Putamen (tissue), 1 donor: ENCODE measurements at regions not wholly inside any gene's neighbourhood (a gene's known extent, or its start where the extent isn't known, plus 50 kb on each side); places are given as distances from the start of the nearest gene placed in this dataset.
A peak's percentile ranks its signal among the peaks of the same experiment; 100 is the strongest.

Experiments used
- DNase-seq: peaks from one replicate; pipeline ENCODE4 v3.0.0-alpha.2; 2016; ENCODE audit warnings: low spot score

GRCh38 chr1:36743286-36744005, 260.7 kb upstream of the CSF3R start:
- no peak for DNase-seq

- DNase-seq = no peak
Measured at GRCh38 chr1:36741066-36741465, 258.4 kb upstream of the CSF3R start.

- DNase-seq = no peak
Measured at GRCh38 chr1:36740446-36740845, 257.7 kb upstream of the CSF3R start.

DNA sequence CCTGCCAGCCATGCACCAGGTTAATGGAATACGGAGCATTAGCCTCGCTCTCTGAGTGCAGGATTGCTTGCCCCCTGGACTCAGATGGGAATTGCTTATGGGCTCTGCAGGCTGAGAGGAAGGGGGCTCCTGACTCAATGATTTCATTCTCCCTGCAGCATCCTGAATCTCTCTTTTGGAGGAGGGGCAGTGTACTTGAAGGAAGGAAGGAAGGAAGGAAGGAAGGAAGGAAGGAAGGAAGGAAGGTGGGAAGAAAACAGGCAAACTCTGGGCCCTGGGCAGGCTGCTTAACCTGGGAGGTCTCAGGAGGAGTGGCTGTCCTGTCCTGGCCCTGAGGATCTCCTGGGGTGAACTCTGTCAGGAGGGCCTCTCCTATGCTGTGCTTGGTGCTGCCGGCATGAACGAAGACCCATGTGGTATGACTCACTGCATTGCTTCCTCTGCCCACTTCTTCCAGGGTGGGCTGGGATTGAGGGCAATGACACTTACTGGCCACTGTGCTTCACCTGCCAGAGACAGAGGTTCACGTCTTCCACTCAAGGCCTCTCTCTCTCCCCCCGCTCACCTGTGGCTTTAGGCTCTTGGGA, 257.1 kb upstream of the CSF3R start:
- no peak for DNase-seq

- DNase-seq = no peak
Measured at GRCh38 chr1:36738245-36738644, 255.5 kb upstream of the CSF3R start.

GRCh38 chr1:36737767-36738166, 255.1 kb upstream of the CSF3R start:
- no peak for DNase-seq

- DNase-seq = no peak
Measured at GRCh38 chr1:36737038-36737555, 254.4 kb upstream of the CSF3R start.

DNA sequence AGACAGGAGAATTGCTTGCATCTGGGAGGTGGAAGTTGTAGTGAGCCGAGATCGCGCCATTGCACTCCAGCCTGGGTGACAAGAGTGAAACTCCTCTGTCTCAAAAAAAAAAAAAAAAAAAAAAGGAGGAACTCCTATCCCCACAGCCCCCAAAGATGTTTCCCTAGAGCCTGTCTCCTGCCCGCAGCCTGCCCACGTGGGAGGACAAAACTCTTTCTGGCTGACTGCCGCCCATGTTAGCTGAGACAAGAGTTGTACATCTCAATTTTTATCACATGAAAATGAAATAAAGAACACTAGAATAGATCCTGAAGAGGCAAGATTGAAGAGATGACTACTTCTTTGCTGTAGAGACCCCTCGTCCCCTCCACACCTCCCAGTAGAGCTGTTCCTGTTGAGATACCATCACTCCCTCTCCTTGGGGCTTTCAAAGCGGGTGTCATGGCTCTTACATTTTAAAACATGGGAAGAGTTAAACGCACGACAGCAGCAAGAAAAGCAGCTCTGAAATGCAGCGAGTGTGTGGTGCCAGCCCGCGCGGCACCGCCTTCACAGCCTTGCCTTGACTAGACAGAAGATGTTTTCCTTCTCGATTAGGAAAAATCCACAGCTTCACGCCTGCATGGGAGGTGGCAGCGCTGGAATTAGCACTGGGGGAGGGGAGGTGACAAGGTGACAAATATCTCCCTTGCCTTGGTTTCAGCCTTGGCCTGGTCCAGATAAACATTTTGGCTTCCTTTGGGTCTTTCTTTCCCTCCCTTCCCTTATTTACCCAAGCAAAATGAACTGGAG, 253.4 kb upstream of the CSF3R start:
- peak; percentile 45 for DNase-seq

DNA sequence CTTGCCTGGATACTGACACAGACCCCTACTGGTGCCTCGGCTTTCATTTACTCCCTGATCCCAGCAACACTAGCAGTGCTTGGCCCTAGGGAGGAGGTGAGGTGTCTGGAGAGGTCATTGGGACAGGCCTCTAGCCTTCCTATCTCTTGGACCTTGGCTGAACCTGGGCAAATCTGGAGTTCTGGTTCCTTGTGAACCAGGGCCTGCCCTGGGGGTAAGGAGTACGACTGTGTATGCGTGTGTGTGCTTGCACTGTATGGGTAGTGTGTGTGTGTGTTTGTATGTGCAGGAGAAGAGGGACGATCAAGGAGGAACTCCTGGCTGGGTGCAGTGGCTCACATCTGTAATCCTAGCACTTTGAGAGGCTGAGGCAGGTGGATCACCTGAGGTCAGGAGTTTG, 252.7 kb upstream of the CSF3R start:
- DNase-seq = no peak

- no peak for DNase-seq
Measured at GRCh38 chr1:36734356-36734755, 251.6 kb upstream of the CSF3R start.

GRCh38 chr1:36733748-36734147, 251.0 kb upstream of the CSF3R start:
- DNase-seq = no peak

DNA sequence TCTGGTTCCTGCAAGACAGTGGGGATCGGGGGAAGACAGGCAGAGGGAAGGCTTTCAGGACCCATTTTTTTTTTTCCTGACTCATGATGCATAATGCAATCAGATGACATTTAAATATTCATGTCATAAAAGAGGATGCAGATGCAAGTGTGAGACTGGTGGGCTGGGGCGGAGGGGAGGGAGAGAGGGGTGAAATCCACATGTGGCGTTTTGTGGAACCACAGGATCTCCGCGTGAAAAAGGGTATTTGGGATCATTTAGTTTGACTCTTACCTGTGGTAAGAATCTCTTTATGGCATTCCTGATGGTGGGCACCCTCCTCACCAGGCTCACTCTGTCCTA, 249.3 kb upstream of the CSF3R start:
- no peak for DNase-seq

DNA sequence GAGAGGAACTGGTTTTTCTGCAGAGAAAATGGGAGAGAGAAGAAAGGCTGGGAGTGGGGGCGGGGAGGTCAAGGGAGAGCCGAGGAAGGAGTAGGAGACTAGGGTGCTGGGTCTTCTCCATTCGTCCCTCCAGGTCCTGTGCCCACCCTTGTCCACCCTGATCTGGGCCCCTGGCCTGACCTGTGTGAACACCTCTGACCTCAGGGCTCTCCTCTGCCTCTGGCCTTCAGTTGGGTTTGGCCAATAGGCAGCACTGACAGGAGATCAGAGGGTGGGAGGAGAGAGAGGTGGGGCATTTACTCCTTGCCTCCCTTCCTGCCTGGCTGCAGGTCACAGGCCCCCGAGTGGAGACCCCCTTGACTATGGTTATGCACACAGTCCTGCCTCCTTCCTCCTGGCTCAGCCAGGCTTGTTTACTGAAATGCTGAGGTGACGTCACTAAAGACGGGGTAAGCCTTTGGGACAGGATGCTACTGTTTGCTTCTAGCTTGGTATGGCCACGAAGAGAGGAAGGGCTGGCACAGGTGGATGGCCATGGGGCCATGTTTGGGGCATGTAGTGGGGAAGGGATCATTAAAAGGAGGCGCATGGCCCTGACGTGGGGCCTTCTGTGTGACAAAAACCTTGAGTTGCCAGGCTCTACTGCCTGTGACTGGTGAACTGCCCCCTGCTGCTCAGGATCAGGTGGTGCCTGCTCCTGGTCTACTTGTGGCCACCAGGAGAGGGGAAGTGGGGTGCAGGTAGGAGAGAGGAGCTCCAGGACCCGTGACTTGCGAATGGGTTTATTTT, 248.7 kb upstream of the CSF3R start:
- no peak for DNase-seq

GRCh38 chr1:36730599-36730998, 247.9 kb upstream of the CSF3R start:
- DNase-seq = no peak

DNA sequence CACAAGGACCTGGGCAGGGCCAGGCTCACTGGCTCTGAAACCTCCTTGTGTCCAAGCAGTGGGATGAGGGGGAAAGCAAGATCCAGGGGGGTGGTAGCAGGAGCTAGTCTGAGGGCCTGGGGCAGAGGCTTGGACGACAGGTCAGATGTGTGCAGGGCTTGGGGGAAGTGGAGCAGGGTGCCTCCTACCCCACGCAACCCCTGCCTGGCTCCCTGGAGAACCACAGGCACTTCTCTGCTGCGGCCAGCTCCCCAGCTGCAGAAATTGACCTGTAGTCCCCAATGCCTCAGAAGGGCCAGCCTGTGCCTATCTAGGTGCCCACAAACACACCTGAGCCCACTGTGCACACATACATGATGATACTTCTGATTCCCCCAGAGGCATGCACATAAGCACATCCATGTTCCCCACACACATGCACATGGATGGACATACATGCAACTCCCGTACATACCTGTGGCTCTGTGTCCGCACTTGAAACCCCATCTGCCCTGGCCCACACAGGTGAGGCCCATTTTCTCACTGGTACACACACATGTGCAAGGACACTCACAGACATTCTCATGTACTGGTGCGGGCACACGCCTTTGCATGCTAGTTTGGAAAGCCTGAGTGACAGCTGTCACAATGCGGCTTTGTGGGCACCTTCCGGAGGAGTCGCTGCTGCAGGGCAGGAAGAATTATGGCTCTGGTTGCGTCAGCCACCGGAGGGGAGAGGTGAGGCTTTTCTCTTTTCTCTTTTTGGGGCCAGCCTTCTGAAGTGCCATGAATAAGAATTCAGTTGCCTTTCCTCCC, 247.2 kb upstream of the CSF3R start:
- DNase-seq = no peak

GRCh38 chr1:36729289-36729688, 246.6 kb upstream of the CSF3R start:
- no peak for DNase-seq

DNA sequence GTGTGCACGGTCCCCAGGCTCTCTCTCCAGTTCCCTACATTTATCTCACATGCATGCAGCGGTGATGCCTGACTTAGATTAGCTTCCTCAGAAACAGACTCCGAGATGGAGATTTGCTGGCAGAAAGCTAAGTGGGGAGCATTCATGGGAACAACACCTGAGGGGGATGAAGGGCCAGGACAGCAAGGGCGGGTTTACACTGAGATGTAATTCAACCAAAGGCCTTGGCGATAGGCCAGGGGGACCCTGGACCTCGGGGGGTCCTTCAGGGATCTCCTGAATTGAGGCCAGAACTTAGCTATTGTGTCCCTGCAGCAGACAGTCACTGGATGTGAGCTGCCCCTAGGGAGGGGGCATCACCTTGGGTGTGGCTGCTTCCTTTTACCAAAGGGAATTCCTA, 246.1 kb upstream of the CSF3R start:
- no peak for DNase-seq

DNA sequence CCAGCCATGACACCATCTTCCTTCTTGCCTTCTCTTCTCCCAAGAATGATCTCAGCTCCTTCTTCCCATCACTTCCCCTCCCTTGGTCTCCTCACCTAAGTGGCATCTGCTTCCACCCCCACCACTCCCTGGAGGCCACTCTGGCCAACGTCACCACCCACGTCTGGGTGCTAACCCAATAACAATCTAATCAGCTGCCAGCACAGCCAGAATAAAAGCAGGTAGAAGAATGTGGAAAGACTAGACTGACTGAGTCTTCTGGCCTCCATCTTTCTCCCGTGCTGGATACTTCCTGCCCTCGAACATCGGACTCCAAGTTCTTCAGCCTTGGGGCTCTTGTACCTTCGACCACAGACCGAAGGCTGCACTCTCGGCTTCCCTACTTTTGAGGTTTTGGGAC, 245.3 kb upstream of the CSF3R start:
- no peak for DNase-seq

DNA sequence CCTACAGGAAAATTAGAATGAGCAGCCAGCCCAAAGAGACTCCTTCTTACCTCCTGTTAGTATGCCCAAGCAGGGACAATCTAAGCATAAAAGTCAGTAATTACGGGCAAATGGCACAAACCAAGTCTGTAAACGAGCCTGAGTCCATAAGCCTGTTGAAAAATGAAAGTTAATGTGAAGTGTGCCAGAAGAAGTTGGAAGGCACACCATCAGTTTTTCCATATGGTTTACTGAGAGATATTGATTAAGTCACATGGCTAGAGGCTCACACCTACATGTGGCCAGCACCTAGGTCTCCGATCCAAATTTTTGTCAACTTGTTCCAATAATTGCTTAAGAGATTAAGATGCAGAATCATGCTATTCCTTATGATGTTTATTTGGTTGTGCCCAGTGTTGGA, 242.4 kb upstream of the CSF3R start:
- no peak for DNase-seq

DNA sequence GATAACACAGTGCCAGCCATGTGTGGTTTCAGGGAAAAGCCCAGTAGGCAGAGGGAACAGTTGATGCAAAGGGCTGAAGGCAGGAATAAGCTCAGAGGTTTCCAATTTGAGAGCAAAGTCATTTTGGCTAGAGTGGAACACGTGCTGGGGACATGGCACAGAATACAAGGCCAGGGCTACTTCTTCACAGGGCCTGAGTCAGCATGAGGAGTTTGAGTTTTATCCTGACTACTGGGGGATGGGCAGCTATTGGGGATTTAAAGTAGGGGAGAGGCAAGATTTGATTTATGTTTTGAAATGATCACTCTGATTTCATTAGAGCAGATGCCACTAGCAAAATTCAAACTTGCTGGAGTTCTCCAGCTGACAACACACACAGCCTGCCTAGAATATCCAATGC, 241.1 kb upstream of the CSF3R start:
- no peak for DNase-seq

- no peak for DNase-seq
Measured at GRCh38 chr1:36722871-36723270, 240.2 kb upstream of the CSF3R start.

- no peak for DNase-seq
Measured at GRCh38 chr1:36721261-36721660, 238.5 kb upstream of the CSF3R start.
